Middle frontal gyrus (tissue), 1 donor: ENCODE measurements at regions not wholly inside any gene's neighbourhood (a gene's known extent, or its start where the extent isn't known, plus 50 kb on each side); places are given as distances from the start of the nearest gene placed in this dataset.

ENCODE experiments used
- DNase-seq: peaks from one replicate; pipeline ENCODE4 v3.0.0-alpha.2; 2015; ENCODE audit warnings: low spot score; ENCODE audit errors: extremely low spot score

DNA sequence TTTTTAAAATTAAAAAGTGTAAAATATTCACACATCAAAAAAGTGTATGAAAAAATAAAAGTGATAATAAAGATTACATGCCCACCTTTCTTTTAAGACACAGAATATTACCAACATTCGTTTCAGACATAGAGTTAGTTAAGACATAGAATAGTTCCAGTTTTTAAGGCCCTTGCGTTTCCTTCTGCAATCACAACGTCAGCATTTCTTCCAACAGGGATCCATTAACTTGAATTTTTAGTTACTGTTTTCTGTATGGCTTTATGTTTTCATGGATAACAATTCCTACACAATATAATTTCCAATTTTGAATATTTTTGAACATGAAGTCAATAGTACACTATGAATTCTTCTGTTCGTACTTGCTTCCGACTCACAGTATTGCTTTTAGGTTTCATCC is 170.8 kb upstream of the C11orf87 start:
- DNase-seq, result no peak

GRCh38 chr11:109264128-109264527 is 157.9 kb upstream of the C11orf87 start:
- DNase-seq, result no peak

DNA sequence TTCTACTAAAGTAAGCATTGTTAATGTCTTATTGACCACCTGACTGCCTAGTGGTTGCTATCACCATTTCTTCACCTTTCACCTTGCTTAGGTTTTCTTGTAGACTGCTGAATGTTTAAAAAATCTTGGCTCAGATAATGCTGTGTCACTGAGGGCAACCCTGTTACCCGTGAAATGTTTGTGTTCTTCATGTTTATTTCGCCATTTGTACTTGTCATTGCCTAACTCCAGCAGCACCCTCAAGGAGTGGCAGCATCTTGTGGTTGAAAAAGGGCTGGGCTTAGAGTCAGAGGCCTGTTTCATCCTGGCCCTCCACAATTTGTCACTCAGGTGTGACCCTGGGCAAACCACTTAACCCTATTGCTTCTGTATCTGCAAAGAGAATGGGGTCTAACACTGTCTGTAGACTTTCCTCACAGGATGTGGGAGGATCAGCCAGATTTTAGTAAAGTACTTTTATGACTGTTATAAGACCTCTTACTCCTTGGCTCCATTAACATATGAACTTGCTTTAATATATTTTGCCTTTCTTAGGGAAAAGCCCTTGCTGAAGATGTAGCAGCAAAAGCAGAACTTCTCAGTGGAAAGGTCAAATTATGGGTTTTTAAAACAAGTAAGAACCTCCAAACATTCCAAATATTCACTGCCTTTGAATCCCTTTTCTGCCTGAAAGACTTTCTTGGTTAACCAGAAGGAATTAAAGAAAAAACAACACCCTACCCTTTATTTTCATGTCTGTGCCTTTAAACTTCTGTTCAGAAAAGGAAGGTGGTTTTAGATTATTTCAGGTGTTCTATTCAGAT is 154.5 kb upstream of the C11orf87 start:
- DNase-seq, result no peak

DNA sequence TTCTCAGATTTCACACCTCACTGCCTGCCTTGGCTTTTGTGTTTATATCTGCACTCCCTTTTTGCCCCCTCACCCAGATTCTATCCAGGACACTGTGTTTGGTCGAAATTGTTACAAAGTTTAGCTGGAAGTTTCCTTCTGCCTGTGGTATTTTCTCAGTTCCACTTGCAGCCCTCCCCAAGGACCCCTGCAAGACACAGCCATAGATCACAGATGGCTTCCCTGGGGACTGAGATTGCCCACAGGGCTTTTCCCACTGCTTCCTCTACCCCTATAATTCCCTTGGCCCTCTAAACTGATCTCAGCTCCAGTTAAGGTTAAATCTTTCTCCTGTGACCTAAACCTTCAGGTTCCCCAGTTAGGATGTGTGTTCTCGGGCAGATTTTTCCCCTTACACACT is 146.1 kb upstream of the C11orf87 start:
- DNase-seq, result no peak

DNA sequence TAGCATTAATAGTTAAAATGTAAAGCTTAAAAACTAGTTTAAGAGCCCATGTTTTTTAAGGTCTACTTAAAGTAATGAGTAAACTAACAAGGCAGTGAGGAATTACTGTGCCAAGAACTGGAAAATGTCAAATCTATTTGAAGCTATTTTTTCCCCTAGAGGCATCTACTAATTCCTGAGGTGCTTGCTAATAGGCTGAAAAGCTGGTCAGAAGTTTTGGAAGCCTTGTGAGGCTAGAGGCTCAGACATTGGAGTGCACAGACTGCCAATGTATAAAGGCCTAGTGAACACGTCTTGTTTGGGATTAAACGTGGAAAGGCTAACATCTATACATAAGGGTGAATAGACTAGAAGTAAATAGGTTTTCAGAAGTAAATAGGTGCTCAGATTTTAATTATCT is 136.5 kb upstream of the C11orf87 start:
- no peak for DNase-seq

DNA sequence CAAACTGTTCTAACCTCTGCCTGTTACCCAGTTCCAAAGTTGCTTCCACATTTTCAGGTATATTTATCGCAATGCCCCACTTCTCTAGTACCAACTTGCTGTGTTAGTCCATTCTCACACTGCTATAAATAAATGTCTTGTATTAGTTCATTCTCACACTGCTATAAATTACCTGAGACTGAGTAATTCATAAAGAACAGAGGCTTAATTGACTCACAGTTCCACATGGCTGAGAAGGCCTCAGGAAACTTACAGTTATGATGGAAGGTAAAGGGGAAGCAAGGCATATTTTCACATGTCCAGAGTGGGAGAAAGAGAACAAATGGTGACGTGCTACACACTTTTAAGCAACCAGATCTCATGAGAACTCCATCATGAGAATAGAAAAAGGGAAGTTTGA is 130.4 kb upstream of the C11orf87 start:
- no peak for DNase-seq

DNA sequence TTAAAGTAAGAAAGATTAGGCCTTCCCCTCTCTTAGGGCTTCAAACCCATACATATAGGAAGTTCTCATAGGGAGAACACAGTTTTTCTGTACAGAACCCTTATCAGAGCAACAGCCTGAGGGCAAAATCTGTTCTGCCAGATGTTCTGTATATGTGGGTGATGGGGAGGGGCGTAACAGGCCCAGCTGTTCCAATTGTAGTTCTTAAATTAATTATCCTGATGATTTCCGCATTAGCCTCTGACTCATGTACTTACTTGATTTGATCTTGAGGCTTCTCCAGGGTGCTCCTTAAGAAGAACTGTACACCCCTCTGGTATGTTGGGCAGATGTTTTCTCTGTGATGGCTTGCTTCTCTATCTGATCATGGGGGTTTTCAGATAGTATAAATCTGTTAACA is 123.1 kb upstream of the C11orf87 start:
- DNase-seq, result no peak

DNA sequence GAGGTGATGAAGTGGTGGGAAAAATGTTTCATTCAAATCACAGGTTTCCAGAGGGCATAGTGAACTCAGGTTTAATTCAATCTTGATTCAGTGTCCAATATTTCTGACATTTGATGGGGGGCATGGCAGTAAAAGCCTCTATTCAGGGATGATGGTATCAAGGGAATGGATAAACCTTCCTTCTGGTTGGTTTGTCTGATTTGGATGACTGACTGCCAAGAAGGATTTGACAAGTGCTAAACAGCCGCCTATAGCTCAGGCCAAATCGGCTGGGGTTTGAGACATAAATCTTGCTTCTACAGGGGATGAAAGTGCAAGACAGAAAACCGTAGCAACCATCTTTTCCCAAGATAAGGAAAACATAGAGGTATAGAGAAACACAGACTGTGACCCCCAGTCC is 121.8 kb upstream of the C11orf87 start:
- DNase-seq, result no peak

GRCh38 chr11:109302591-109303334 is 119.2 kb upstream of the C11orf87 start:
- no peak for DNase-seq

- DNase-seq, result no peak
Measured at GRCh38 chr11:109303342-109303741, 118.6 kb upstream of the C11orf87 start.

- no peak for DNase-seq
Measured at GRCh38 chr11:109304159-109304558, 117.8 kb upstream of the C11orf87 start.

DNA sequence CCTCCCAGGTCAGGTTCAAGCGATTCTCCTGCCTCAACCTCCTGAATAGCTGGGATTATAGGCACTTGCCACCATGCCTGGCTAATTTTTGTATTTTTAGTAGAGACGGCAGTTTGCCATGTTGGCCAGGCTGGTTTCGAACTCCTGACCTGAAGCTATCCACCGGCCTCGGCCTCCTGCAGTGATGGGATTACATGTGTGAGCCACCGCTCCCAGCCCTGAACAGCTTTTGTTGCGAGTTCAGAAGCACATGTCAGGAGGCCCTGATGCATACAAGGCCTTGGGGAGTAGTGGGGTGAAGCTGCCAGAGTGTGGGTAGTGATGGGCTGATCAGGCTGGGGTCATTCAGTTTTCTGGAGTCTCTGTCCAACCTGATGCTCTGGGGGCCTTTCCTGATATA is 117.0 kb upstream of the C11orf87 start:
- no peak for DNase-seq

GRCh38 chr11:109306322-109306721 is 115.7 kb upstream of the C11orf87 start:
- no peak for DNase-seq

- DNase-seq, result no peak
Measured at GRCh38 chr11:109307366-109307765, 114.6 kb upstream of the C11orf87 start.

- DNase-seq, result no peak
Measured at GRCh38 chr11:109308551-109308950, 113.4 kb upstream of the C11orf87 start.

- DNase-seq, result no peak
Measured at GRCh38 chr11:109309153-109309552, 112.8 kb upstream of the C11orf87 start.

- no peak for DNase-seq
Measured at GRCh38 chr11:109317726-109318125, 104.3 kb upstream of the C11orf87 start.

DNA sequence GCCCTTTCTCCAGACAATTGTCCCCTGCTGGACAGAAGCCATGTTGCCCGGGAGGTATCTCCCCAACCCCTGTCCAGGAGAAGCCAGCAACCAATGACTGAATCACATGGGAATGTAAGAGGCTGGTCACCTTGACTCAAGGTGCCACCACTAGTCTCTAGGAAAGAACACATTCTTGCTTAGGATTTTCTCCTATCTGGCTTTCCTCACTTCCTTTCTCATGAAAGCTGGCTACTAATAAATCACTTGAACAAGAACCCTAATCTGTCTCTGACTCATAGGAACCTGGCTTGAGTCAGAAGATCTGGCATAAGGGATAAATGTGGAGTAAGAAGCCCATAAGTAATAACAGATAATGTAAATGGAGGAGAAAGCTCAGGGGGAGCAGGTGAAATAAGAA is 101.4 kb upstream of the C11orf87 start:
- no peak for DNase-seq

- DNase-seq, result no peak
Measured at GRCh38 chr11:109326781-109327180, 95.2 kb upstream of the C11orf87 start.

GRCh38 chr11:109329716-109330115 is 92.3 kb upstream of the C11orf87 start:
- DNase-seq, result no peak

- DNase-seq, result no peak
Measured at GRCh38 chr11:109338131-109338530, 83.9 kb upstream of the C11orf87 start.

DNA sequence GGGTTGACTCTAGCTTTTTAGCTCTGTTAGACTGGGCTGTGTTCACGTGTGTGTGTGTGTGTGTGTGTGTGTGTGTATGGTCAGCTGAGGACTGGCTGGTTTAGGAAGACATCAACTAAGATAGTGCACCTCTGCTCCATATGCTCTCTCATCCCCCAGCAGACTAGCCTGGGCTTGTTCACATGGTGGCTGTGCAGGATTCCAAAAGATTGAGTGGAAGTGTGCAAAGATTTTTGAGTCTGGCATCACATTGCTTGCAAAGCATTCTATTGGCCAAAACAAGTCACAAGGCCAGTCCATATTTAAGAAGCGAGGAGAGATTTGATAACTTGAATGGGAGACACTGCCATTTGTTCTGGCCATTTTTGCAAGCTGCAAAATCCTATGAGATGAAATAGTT is 79.7 kb upstream of the C11orf87 start:
- DNase-seq, result no peak

- no peak for DNase-seq
Measured at GRCh38 chr11:109343242-109343641, 78.7 kb upstream of the C11orf87 start.
